Suppressor macrophage (primary cell): ENCODE measurements at regions not wholly inside any gene's neighbourhood (a gene's known extent, or its start where the extent isn't known, plus 50 kb on each side); places are given as distances from the start of the nearest gene placed in this dataset.

Experiments
- DNase-seq, 4 experiments: peaks; one replicate each; pipeline ENCODE4 v3.0.0-alpha.2; 2020 to 2022

GRCh38 chr14:75333606-75334548 is 55.2 kb downstream of the FOS start:
- peak; percentile 81 to 94 (median 91) for DNase-seq

GRCh38 chr14:75334549-75335051 is 56.0 kb downstream of the FOS start:
- peak; percentile 49 to 84 (median 62) for DNase-seq

- DNase-seq = peak in 2 of 4 experiments; percentile 20 to 30
Measured at GRCh38 chr14:75335571-75335970, 56.9 kb downstream of the FOS start.

GRCh38 chr14:75338398-75338797 is 59.8 kb downstream of the FOS start:
- no peak for DNase-seq

GRCh38 chr14:75339059-75339458 is 60.4 kb downstream of the FOS start:
- DNase-seq = peak in 3 of 4 experiments; percentile 35 to 64 (median 59)

GRCh38 chr14:75340921-75341320 is 62.3 kb downstream of the FOS start:
- DNase-seq = peak; percentile 82 to 92 (median 88)

- DNase-seq = peak; percentile 77 to 95 (median 89)
Measured at GRCh38 chr14:75341620-75342019, 63.0 kb downstream of the FOS start.

GRCh38 chr14:75342762-75343599 is 64.4 kb downstream of the FOS start:
- peak; percentile 51 to 80 (median 70) for DNase-seq

- no peak for DNase-seq
Measured at GRCh38 chr14:75343911-75344310, 65.3 kb downstream of the FOS start.

GRCh38 chr14:75344411-75344810 is 65.8 kb downstream of the FOS start:
- peak; percentile 26 to 67 (median 56) for DNase-seq

- DNase-seq = no peak
Measured at GRCh38 chr14:75350505-75351060, 72.0 kb downstream of the FOS start.

GRCh38 chr14:75359098-75359497 is 68.7 kb upstream of the JDP2 start:
- DNase-seq = no peak

- DNase-seq = no peak
Measured at GRCh38 chr14:75361041-75361440, 66.8 kb upstream of the JDP2 start.

GRCh38 chr14:75361751-75362433 is 65.9 kb upstream of the JDP2 start:
- no peak for DNase-seq

GRCh38 chr14:75363130-75363529 is 64.7 kb upstream of the JDP2 start:
- no peak for DNase-seq

- DNase-seq = no peak
Measured at GRCh38 chr14:75363570-75364227, 64.1 kb upstream of the JDP2 start.

- DNase-seq = no peak
Measured at GRCh38 chr14:75365116-75365515, 62.7 kb upstream of the JDP2 start.

- no peak for DNase-seq
Measured at GRCh38 chr14:75366963-75367362, 60.9 kb upstream of the JDP2 start.

- DNase-seq = no peak
Measured at GRCh38 chr14:75368333-75368732, 59.5 kb upstream of the JDP2 start.

GRCh38 chr14:75369506-75369905 is 58.3 kb upstream of the JDP2 start:
- peak in 1 of 4 experiments; percentile 11 for DNase-seq

GRCh38 chr14:75370416-75371205 is 57.2 kb upstream of the JDP2 start:
- peak; percentile 23 to 87 (median 58) for DNase-seq
